ENCODE measurements at regions not wholly inside any gene's neighbourhood (a gene's known extent, or its start where the extent isn't known, plus 50 kb on each side); places are given as distances from the start of the nearest gene placed in this dataset.

DNA sequence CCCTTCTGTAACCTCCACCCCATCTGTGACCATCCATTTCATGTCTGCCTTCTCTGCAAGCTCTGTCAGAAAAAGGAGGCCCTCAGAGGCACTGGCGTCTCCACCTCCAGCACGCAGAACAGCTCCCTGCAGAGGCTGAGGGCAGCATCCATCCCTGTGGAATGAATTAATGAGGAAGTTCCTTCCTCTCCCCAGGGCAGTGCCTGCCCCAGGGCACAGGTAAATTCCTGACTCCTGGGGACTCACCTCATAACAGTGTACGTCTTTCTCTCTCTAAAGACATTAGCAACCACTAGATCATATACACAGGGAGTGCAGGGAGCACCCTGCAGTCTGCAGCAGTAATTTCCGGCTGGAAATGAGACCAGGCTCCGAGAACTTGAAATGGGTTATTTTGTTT, 155.0 kb upstream of the TMEM132C start:
- TF ChIP-seq SMC3 (conservative IDR thresholded peaks at IDR 0.05; ENCODE audit: poor library complexity) (no peak), CTCF (IDR thresholded peaks at IDR 0.05; ENCODE audit: poor library complexity, severe bottlenecking) (no peak)
